Stomach (tissue), 8 donors: ENCODE measurements at regions not wholly inside any gene's neighbourhood (a gene's known extent, or its start where the extent isn't known, plus 50 kb on each side); places are given as distances from the start of the nearest gene placed in this dataset.

ENCODE experiments used
- DNase-seq, 2 donors: peaks; one replicate each; pipeline versions ENCODE4 v3.0.0 to v3.0.0-alpha.2; 2013 to 2019
- H3K27ac ChIP-seq, 5 donors: fragments of 200-600 bp in 4 of 5; sonication (generic) in 4 of 5; one replicate each; pipeline ENCODE4 v1.5.1; 2013 to 2019; ENCODE audit warnings: mild to moderate bottlenecking in 1 of 5, moderate library complexity in 1 of 5
- H3K27me3 ChIP-seq, 3 donors: fragments of 200-600 bp; sonication (generic); one replicate each; pipeline ENCODE4 v1.5.1; 2017 to 2019; ENCODE audit warnings: mixed run types in 1 of 3
- H3K36me3 ChIP-seq, 4 donors: fragments of 200-600 bp; sonication (generic); 1 replicate in 3 of 4; 2 replicates in 1 of 4; pipeline ENCODE4 v1.5.1; 2016 to 2019
- H3K4me1 ChIP-seq, 4 donors: fragments of 200-600 bp; sonication (generic); one replicate each; pipeline ENCODE4 v1.5.1; 2016 to 2019
- H3K4me3 ChIP-seq, 4 donors: fragments of 200-600 bp; sonication (generic) in 3 of 4; one replicate each; pipeline ENCODE4 v1.5.1; 2016 to 2019; ENCODE audit warnings: mild to moderate bottlenecking in 1 of 4
- H3K9me3 ChIP-seq, 4 donors: fragments of 200-600 bp; sonication (generic); one replicate each; pipeline ENCODE4 v1.5.1; 2016 to 2019
- CTCF ChIP-seq, 7 experiments: fragments of 450-650 bp in 4 of 7; fragments of 200-600 bp in 3 of 7; sonication (generic) in 3 of 7; IDR thresholded peaks; one replicate each; pipeline ENCODE4 v1.5.1; 2016 to 2019; ENCODE audit warnings: antibody characterized with exemption in 7 of 7, control low read depth in 2 of 7, mild to moderate bottlenecking in 1 of 7
- EP300 ChIP-seq: sonication (generic); formaldehyde crosslinking; IDR thresholded peaks from one replicate; pipeline ENCODE4 v1.6.1; 2017; ENCODE audit warnings: antibody characterized with exemption
- POLR2A ChIP-seq, 4 donors: fragments of 450-650 bp; IDR thresholded peaks; one replicate each; pipeline ENCODE4 v1.6.1; 2016; ENCODE audit warnings: antibody characterized with exemption in 4 of 4, control low read depth in 2 of 4, mild to moderate bottlenecking in 1 of 4, moderate library complexity in 1 of 4
- POLR2AphosphoS5 ChIP-seq, 3 donors: sonication (generic); formaldehyde crosslinking; IDR thresholded peaks; one replicate each; pipeline ENCODE4 v1.6.1; 2016; ENCODE audit warnings: antibody characterized with exemption in 3 of 3
- WGBS, 5 donors: extraction: QIAGEN DNeasy Blood & Tissue Kit in 3 of 5; methylation state at CpG; one replicate each; pipeline versions ENCODE4 v1.1.5 to v1.1.7; 2013 to 2018; 5-methylcytosine and 5-hydroxymethylcytosine counted together
- intact Hi-C: fragments of 100-400 bp; cut with DNase I; formaldehyde crosslinking; loops from one replicate; pipeline ENCODE4 v1.15.1; 2023; ENCODE audit warnings: low total_unique reads
- donor health status: healthy with polysubstance abuse.
- donor health status: Bipolar disorder and iron deficiency.
- donor health status: healthy.

GRCh38 chr10:123943307-123943706 lies 51.7 kb upstream of the CPXM2 start:
- H3K27me3 ChIP-seq: peaks cover 0 to 3% (median 0%) of the 10 kb centered on the region in 3 donors
- no peaks in the 10 kb centered on the region for H3K9me3 ChIP-seq
- H3K36me3 ChIP-seq: no peaks in the 10 kb centered on the region
- intact Hi-C loops: no loop called here
- H3K27ac ChIP-seq: no peak overlapping the region
- no peak for TF ChIP-seq POLR2AphosphoS5 (IDR thresholded peaks at IDR 0.05)
- no peak for TF ChIP-seq POLR2A (IDR thresholded peaks at IDR 0.05)
- WGBS, 5 donors: 43 to 65% (median 49%) methylated on average over 3 of the region's 3 CpGs
- H3K4me3 ChIP-seq: no peak overlapping the region
- no peak for DNase-seq
- no peaks in the 10 kb centered on the region for H3K4me1 ChIP-seq

- Histone ChIP-seq H3K4me3 (no peak overlapping the region), H3K36me3 (no peaks in the 10 kb centered on the region), H3K27ac (no peak overlapping the region), H3K27me3 (no peaks in the 10 kb centered on the region), H3K4me1 (no peaks in the 10 kb centered on the region), H3K9me3 (no peaks in the 10 kb centered on the region)
- TF ChIP-seq EP300: no peak
- TF ChIP-seq POLR2A (IDR thresholded peaks at IDR 0.05): no peak
- TF ChIP-seq CTCF (IDR thresholded peaks at IDR 0.05): no peak
- TF ChIP-seq POLR2AphosphoS5 (IDR thresholded peaks at IDR 0.05): no peak
- DNase-seq: no peak
- 52 to 60% (median 54%) methylated on average over 11 of the region's 11 CpGs for WGBS, 5 donors
- intact Hi-C loops: no loop called here
Observed at GRCh38 chr10:123942114-123942861, 50.7 kb upstream of the CPXM2 start.
